GM19043 (cell line): ENCODE measurements at regions not wholly inside any gene's neighbourhood (a gene's known extent, or its start where the extent isn't known, plus 50 kb on each side); places are given as distances from the start of the nearest gene placed in this dataset.

Source experiments
- ATAC-seq: cut with Tn5 transposase; IDR thresholded peaks from one replicate; pipeline ENCODE4 v1.9.1; 2021; ENCODE audit warnings: low read depth; ENCODE audit not compliant: unreplicated experiment

GRCh38 chr6:40313582-40313981, 273.6 kb downstream of the LRFN2 start:
- no peak for ATAC-seq

GRCh38 chr6:40312213-40313015, 274.8 kb downstream of the LRFN2 start:
- no peak for ATAC-seq

- no peak for ATAC-seq
Observed at GRCh38 chr6:40308533-40309306, 278.4 kb downstream of the LRFN2 start.

GRCh38 chr6:40307712-40308111, 279.5 kb downstream of the LRFN2 start:
- ATAC-seq = no peak

GRCh38 chr6:40302856-40303454, 284.2 kb downstream of the LRFN2 start:
- no peak for ATAC-seq

GRCh38 chr6:40299681-40300080, 287.5 kb downstream of the LRFN2 start:
- no peak for ATAC-seq

GRCh38 chr6:40298207-40298606, 289.0 kb downstream of the LRFN2 start:
- ATAC-seq = no peak

GRCh38 chr6:40295251-40295950, 291.8 kb downstream of the LRFN2 start:
- no peak for ATAC-seq

- ATAC-seq = no peak
Observed at GRCh38 chr6:40293460-40294185, 293.5 kb downstream of the LRFN2 start.

- no peak for ATAC-seq
Observed at GRCh38 chr6:40293060-40293459, 294.1 kb downstream of the LRFN2 start.

- ATAC-seq = no peak
Observed at GRCh38 chr6:40290816-40291215, 296.3 kb downstream of the LRFN2 start.

GRCh38 chr6:40288919-40289318, 298.2 kb downstream of the LRFN2 start:
- ATAC-seq = no peak

GRCh38 chr6:40287296-40287850, 299.8 kb downstream of the LRFN2 start:
- ATAC-seq = no peak

GRCh38 chr6:40286721-40287120, 300.4 kb downstream of the LRFN2 start:
- no peak for ATAC-seq

- no peak for ATAC-seq
Observed at GRCh38 chr6:40285996-40286395, 301.2 kb downstream of the LRFN2 start.

- ATAC-seq = no peak
Observed at GRCh38 chr6:40285535-40285934, 301.6 kb downstream of the LRFN2 start.

- ATAC-seq = no peak
Observed at GRCh38 chr6:40282986-40283385, 304.2 kb downstream of the LRFN2 start.

GRCh38 chr6:40281402-40281801, 305.8 kb downstream of the LRFN2 start:
- no peak for ATAC-seq

- ATAC-seq = no peak
Observed at GRCh38 chr6:40280231-40280630, 306.9 kb downstream of the LRFN2 start.

- no peak for ATAC-seq
Observed at GRCh38 chr6:40276141-40276540, 311.0 kb downstream of the LRFN2 start.
